GM12878 (cell line): ENCODE measurements at regions not wholly inside any gene's neighbourhood (a gene's known extent, or its start where the extent isn't known, plus 50 kb on each side); places are given as distances from the start of the nearest gene placed in this dataset.

Experiments
- ATAC-seq: fragments of 200-7000 bp; cut with Tn5 transposase; 3 replicates; pipeline ENCODE4 v1.9.1; 2020; ENCODE audit warnings: mild to moderate bottlenecking, moderate library complexity
- BruUV-seq: library from RNA; stranded (reverse); fragments of 400-500 nt; replicated peaks from 2 replicates; lab custom pipeline; 2021; lab: Mats Ljungman, UMichigan
- CTCF ChIA-PET: fragments of 300-600 bp; sonication (Branson Sonifier 250); formaldehyde crosslinking; extraction: SDS; loops from one replicate; lab custom pipeline; 2021; ENCODE audit warnings: inconsistent platforms; lab: Yijun Ruan, JAX
- POLR2A ChIA-PET: fragments of 350-600 bp; formaldehyde crosslinking; extraction: SDS; loops from one replicate; lab custom pipeline; 2021; ENCODE audit warnings: inconsistent platforms; lab: Charles Lee
- RAD21 ChIA-PET: fragments of 300-600 bp; sonication (Branson Sonifier 250); formaldehyde crosslinking; loops from one replicate; lab custom pipeline; 2023; ENCODE audit warnings: antibody characterized with exemption; ENCODE audit not compliant: unreplicated experiment; lab: Charles Lee
- SMC1A ChIA-PET: fragments of 300-600 bp; sonication (Branson Sonifier 250); formaldehyde crosslinking; loops from one replicate; lab custom pipeline; 2023; ENCODE audit not compliant: unreplicated experiment, uncharacterized antibody; lab: Charles Lee
- DNase-seq: peaks from one replicate; pipeline ENCODE4 v3.0.0-alpha.2; 2011; ENCODE audit warnings: low read depth, low spot score
- FAIRE-seq: peaks from 3 replicates; lab custom pipeline; 2011; peaks lifted over from hg19 to GRCh38; lab: Jason Lieb, UNC
- H2AFZ ChIP-seq: 2 replicates; pipeline ENCODE4 v1.6.0; 2011; ENCODE audit warnings: low read depth, low read length, control low read depth; ENCODE audit not compliant: control insufficient read depth
- H3K27ac ChIP-seq: 2 replicates; pipeline ENCODE4 v1.5.1; 2011; ENCODE audit warnings: control low read depth; ENCODE audit not compliant: control insufficient read depth, insufficient read depth
- H3K27me3 ChIP-seq, 2 experiments: replicated peaks in 1 of 2; 2 replicates each; pipeline versions ENCODE4 v1.6.0 to v1.6.1; 2011; ENCODE audit warnings: low read length in 1 of 2; ENCODE audit not compliant: control insufficient read depth in 2 of 2, insufficient read depth in 2 of 2
- H3K36me3 ChIP-seq, 2 experiments: 2 replicates each; pipeline ENCODE4 v1.5.1; 2011; ENCODE audit warnings: low read length in 1 of 2; ENCODE audit not compliant: control insufficient read depth in 2 of 2, insufficient read depth in 2 of 2
- H3K4me1 ChIP-seq: 2 replicates; pipeline ENCODE4 v1.6.1; 2011; ENCODE audit warnings: mild to moderate bottlenecking, low read length, moderate library complexity, mixed read lengths; ENCODE audit not compliant: control insufficient read depth, insufficient read depth
- H3K4me2 ChIP-seq: 2 replicates; pipeline ENCODE4 v1.6.0; 2011; ENCODE audit warnings: control low read depth; ENCODE audit not compliant: control insufficient read depth, insufficient read depth
- H3K4me3 ChIP-seq: fragments of 200-600 bp; sonication (generic); 2 replicates; pipeline ENCODE4 v1.5.1; 2016
- H3K79me2 ChIP-seq: 2 replicates; pipeline ENCODE4 v1.6.0; 2011; ENCODE audit warnings: low read length; ENCODE audit not compliant: control insufficient read depth, insufficient read depth
- H3K9ac ChIP-seq: 2 replicates; pipeline ENCODE4 v1.8.0; 2011; ENCODE audit warnings: low read length, control low read depth, mixed read lengths; ENCODE audit not compliant: control insufficient read depth, insufficient read depth
- H3K9me3 ChIP-seq: replicated peaks from 3 replicates; pipeline ENCODE4 v1.5.1; 2011; ENCODE audit warnings: mild to moderate bottlenecking, low read length; ENCODE audit not compliant: control insufficient read depth, insufficient read depth
- H4K20me1 ChIP-seq: 2 replicates; pipeline ENCODE4 v1.6.0; 2011; ENCODE audit not compliant: control insufficient read depth, insufficient read depth
- EP300 ChIP-seq, 2 experiments: fragments of 150-350 bp in 1 of 2; IDR thresholded peaks; 2 replicates each; pipeline ENCODE4 v1.6.1; 2011 to 2012; ENCODE audit warnings: low read depth in 2 of 2, low read length in 2 of 2, borderline replicate concordance in 1 of 2, improper control_type of control experiment in 1 of 2, inconsistent platforms in 1 of 2; ENCODE audit not compliant: control insufficient read depth in 1 of 2
- NFXL1 ChIP-seq: fragments of 450-650 bp; IDR thresholded peaks from 2 replicates; pipeline ENCODE4 v1.6.1; 2017; ENCODE audit warnings: antibody characterized with exemption, mild to moderate bottlenecking, borderline replicate concordance
- NR2F1 ChIP-seq: fragments of 450-650 bp; conservative IDR thresholded peaks from 2 replicates; pipeline ENCODE4 v1.6.1; 2017; ENCODE audit warnings: mild to moderate bottlenecking
- TARDBP ChIP-seq: IDR thresholded peaks from 2 replicates; pipeline ENCODE4 v1.6.1; 2016; ENCODE audit warnings: borderline replicate concordance
- TCF3 ChIP-seq: IDR thresholded peaks from 2 replicates; pipeline ENCODE4 v1.6.1; 2012; ENCODE audit warnings: low read depth, mild to moderate bottlenecking, low read length, borderline replicate concordance; ENCODE audit not compliant: insufficient read depth
- WGBS: methylation state at CpG from one replicate; pipeline ENCODE4 v1.1.6; 2016; ENCODE audit warnings: low lambda C conversion rate; ENCODE audit not compliant: insufficient replicate concordance, insufficient coverage; ENCODE audit errors: missing lambda C conversion rate; 5-methylcytosine and 5-hydroxymethylcytosine counted together
- in situ Hi-C: fragments of 300-500 bp; cut with MboI; formaldehyde crosslinking; loops from 9 replicates; pipeline ENCODE4 v1.14.3; 2018; ENCODE audit warnings: mixed read lengths
- intact Hi-C: fragments of 100-400 bp; cut with micrococcal nuclease; formaldehyde crosslinking; loops from one replicate; pipeline ENCODE4 v1.14.2; 2022; ENCODE audit not compliant: unreplicated experiment
- TF ChIP-seq, protein P1 (sequence below), 3 experiments: IDR thresholded peaks in 2 of 3; conservative IDR thresholded peaks in 1 of 3; 2 replicates each; pipeline ENCODE4 v1.5.1; 2011; ENCODE audit warnings: low read depth in 3 of 3, low read length in 3 of 3, mild to moderate bottlenecking in 3 of 3, control low read depth in 2 of 3, moderate library complexity in 2 of 3, inconsistent platforms in 1 of 3, mixed read lengths in 1 of 3; ENCODE audit not compliant: control insufficient read depth in 2 of 3, insufficient read depth in 1 of 3; ENCODE audit errors: extremely low read depth in 1 of 3

DNA sequence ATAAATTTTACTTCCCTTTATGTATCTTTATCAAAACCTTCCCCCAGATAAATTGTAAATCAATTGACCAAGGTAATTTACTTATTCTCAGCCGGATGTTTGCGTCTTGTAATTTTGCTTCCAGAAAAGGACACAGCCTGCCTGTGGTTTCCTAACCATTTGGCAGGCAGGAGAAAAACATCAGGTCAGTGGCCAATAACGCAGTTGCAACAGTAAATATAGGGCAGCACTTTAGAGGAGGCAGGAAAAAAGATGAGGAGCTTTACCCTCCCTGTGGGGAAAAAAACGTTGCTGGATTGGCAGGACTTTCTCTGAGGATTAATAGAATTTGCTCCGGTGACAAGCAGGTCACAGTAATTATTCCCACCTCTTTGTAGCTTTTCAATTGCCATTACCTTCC lies 2618.1 kb downstream of the ARAP2 start (continued):
- no peak for TF ChIP-seq EP300 (IDR thresholded peaks at IDR 0.05; ENCODE audit: borderline replicate concordance in 1 of 2, control insufficient read depth in 1 of 2, low read depth in 2 of 2, low read length in 2 of 2)
- no peak for TF ChIP-seq TCF3
- TF ChIP-seq, all 136 proteins: peak for 0

DNA sequence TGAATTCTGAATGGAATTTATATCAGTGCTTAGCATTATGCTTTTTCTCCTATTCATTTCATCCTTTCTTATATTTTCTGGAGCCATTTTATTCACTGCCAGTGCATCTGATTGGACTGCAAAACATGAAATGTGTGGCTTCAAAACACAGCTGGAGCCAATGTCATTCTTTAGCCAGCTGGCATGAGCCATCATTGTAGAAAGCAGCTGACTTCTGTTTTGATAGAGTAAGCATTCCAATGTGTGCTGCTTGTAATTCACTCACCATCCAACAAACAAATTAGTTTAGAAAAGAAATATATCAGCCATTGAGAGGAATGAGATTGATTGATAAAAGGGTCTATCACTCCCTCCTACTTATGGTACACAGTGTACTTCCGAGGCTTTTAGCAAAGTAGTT lies 2616.0 kb downstream of the ARAP2 start:
- Histone ChIP-seq H3K9me3 (no peaks in the 10 kb centered on the region), H2AFZ (no peak overlapping the region), H4K20me1 (no peaks in the 10 kb centered on the region), H3K4me2 (no peak overlapping the region), H3K4me1 (no peaks in the 10 kb centered on the region), H3K9ac (no peak overlapping the region), H3K4me3 (no peak overlapping the region), H3K27ac (no peak overlapping the region), H3K27me3 (no peaks in the 10 kb centered on the region), H3K36me3 (no peaks in the 10 kb centered on the region), H3K79me2 (no peaks in the 10 kb centered on the region)
- CTCF ChIA-PET = no interaction called here
- POLR2A ChIA-PET = no interaction called here
- DNase-seq = no peak
- TF ChIP-seq TARDBP = no peak
- TF ChIP-seq NFXL1 = no peak
- no peak for ATAC-seq
- intact Hi-C loops (no loop called here), in situ Hi-C loops (no loop called here)
- SMC1A ChIA-PET = interaction anchor here (1.2 to 1.6 kb wide), 2 partner anchors 14 to 21 kb away, joined by 3 read pairs; no protein-coding TSS in a partner anchor
- BruUV-seq = no TSS peak
- RAD21 ChIA-PET = no interaction called here
- no peak for FAIRE-seq
- 0% methylated on average over 1 of the region's 1 CpG for WGBS

DNA sequence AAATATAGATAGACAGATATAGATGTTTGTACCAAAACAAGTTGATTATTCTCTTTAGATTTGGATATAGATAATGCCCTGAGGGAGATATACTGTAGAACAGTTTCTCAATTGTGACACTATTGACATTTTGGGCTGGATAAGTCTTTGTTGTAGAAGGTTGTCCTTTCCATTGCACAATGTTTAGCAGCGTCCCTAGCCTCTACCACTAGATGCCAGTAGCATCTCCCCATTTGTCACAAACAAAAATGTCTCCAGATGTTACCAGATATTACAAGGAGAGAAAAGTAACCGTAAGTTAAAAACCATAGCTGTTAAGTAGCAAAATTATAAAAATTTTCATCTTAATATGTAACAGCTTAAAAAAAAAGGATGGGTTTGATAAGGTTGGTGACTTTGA lies 2595.3 kb downstream of the ARAP2 start:
- intact Hi-C loops (loop anchor here (1.0 kb wide), 1 partner anchor 33 kb away; no protein-coding TSS in a partner anchor), in situ Hi-C loops (no loop called here)
- DNase-seq (no peak), ATAC-seq (peak; percentile 46), FAIRE-seq (no peak)
- TF ChIP-seq, protein P1, sequence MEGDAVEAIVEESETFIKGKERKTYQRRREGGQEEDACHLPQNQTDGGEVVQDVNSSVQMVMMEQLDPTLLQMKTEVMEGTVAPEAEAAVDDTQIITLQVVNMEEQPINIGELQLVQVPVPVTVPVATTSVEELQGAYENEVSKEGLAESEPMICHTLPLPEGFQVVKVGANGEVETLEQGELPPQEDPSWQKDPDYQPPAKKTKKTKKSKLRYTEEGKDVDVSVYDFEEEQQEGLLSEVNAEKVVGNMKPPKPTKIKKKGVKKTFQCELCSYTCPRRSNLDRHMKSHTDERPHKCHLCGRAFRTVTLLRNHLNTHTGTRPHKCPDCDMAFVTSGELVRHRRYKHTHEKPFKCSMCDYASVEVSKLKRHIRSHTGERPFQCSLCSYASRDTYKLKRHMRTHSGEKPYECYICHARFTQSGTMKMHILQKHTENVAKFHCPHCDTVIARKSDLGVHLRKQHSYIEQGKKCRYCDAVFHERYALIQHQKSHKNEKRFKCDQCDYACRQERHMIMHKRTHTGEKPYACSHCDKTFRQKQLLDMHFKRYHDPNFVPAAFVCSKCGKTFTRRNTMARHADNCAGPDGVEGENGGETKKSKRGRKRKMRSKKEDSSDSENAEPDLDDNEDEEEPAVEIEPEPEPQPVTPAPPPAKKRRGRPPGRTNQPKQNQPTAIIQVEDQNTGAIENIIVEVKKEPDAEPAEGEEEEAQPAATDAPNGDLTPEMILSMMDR (IDR thresholded peaks at IDR 0.05 in 2 of 3, conservative IDR thresholded peaks at IDR 0.05 in 1 of 3; ENCODE audit: control insufficient read depth in 2 of 3, extremely low read depth in 1 of 3, insufficient read depth in 1 of 3, low read depth in 3 of 3, low read length in 3 of 3) = peak in 2 of 3 experiments; percentile 18 to 34; a peak in 2 of 6 replicates
- no peak for TF ChIP-seq NR2F1
- no peaks in the 10 kb centered on the region for H3K4me1 ChIP-seq
- H4K20me1 ChIP-seq = no peaks in the 10 kb centered on the region
- ChIA-PET SMC1A (interaction anchor here (0.6 to 1.6 kb wide), 9 partner anchors 10 to 720 kb away, joined by 3 to 8 read pairs (median 3); no protein-coding TSS in a partner anchor), POLR2A (no interaction called here), RAD21 (interaction anchor here (1.1 to 2.2 kb wide), 2 partner anchors 72 to 74 kb away, joined by 3 to 11 read pairs; no protein-coding TSS in a partner anchor), CTCF (interaction anchor here (0.6 to 2.8 kb wide), 5 partner anchors 9 to 244 kb away, joined by 3 to 12 read pairs (median 5); no protein-coding TSS in a partner anchor)
- no peaks in the 10 kb centered on the region for H3K9me3 ChIP-seq
- H2AFZ ChIP-seq = no peak overlapping the region
- H3K36me3 ChIP-seq = no peaks in the 10 kb centered on the region
- no peak overlapping the region for H3K9ac ChIP-seq
- WGBS = 0% methylated on average over 2 of the region's 2 CpGs
- no peak overlapping the region for H3K4me3 ChIP-seq
- no peak overlapping the region for H3K4me2 ChIP-seq
- H3K79me2 ChIP-seq = no peaks in the 10 kb centered on the region
- H3K27me3 ChIP-seq = no peaks in the 10 kb centered on the region
- no peak overlapping the region for H3K27ac ChIP-seq
- BruUV-seq = no TSS peak
